Upper lobe of right lung (tissue), 1 donor: ENCODE measurements at regions not wholly inside any gene's neighbourhood (a gene's known extent, or its start where the extent isn't known, plus 50 kb on each side); places are given as distances from the start of the nearest gene placed in this dataset.

Experiments
- ATAC-seq: fragments of 200-7000 bp; cut with Tn5 transposase; one replicate; pipeline ENCODE4 v1.9.1; 2020; ENCODE audit warnings: mild to moderate bottlenecking, moderate library complexity
- DNase-seq: peaks from one replicate; pipeline ENCODE4 v3.0.0-alpha.2; 2020
- H3K27ac ChIP-seq: fragments of 200-600 bp; one replicate; pipeline ENCODE4 v1.8.0; 2022
- H3K27me3 ChIP-seq: fragments of 200-600 bp; one replicate; pipeline ENCODE4 v1.8.0; 2022; ENCODE audit warnings: mild to moderate bottlenecking
- H3K36me3 ChIP-seq: fragments of 200-600 bp; one replicate; pipeline ENCODE4 v1.8.0; 2022
- H3K4me1 ChIP-seq: fragments of 200-600 bp; one replicate; pipeline ENCODE4 v1.8.0; 2022
- H3K4me3 ChIP-seq: fragments of 200-600 bp; one replicate; pipeline ENCODE4 v1.8.0; 2022; ENCODE audit warnings: mild to moderate bottlenecking
- H3K9me3 ChIP-seq: fragments of 200-600 bp; one replicate; pipeline ENCODE4 v1.8.0; 2022
- CTCF ChIP-seq: fragments of 200-600 bp; IDR thresholded peaks from one replicate; pipeline ENCODE4 v1.8.0; 2022; ENCODE audit warnings: antibody characterized with exemption
- intact Hi-C: fragments of 100-400 bp; cut with DNase I; formaldehyde crosslinking; loops from one replicate; pipeline ENCODE4 v1.11.0; 2022
- donor health status: DM: no; HTN: yes; CAD: no; lungs with severe emphysema.

- H3K36me3 ChIP-seq = no peaks in the 10 kb centered on the region
- no peak for ATAC-seq
- DNase-seq = no peak
- intact Hi-C loops = no loop called here
- H3K9me3 ChIP-seq = no peaks in the 10 kb centered on the region
- no peak overlapping the region for H3K4me3 ChIP-seq
- no peak for TF ChIP-seq CTCF
- no peak overlapping the region for H3K27ac ChIP-seq
- no peaks in the 10 kb centered on the region for H3K4me1 ChIP-seq
- no peaks in the 10 kb centered on the region for H3K27me3 ChIP-seq
These were observed 306.3 kb upstream of the SP8 start for GRCh38 chr7:21092766-21093702.

- DNase-seq (no peak), ATAC-seq (no peak)
- Histone ChIP-seq H3K36me3 (no peaks in the 10 kb centered on the region), H3K4me3 (no peak overlapping the region), H3K4me1 (no peaks in the 10 kb centered on the region), H3K27ac (no peak overlapping the region), H3K27me3 (no peaks in the 10 kb centered on the region), H3K9me3 (no peaks in the 10 kb centered on the region)
- no peak for TF ChIP-seq CTCF
- intact Hi-C loops = no loop called here
These were observed 307.9 kb upstream of the SP8 start for GRCh38 chr7:21094589-21094988.

- no peak for ATAC-seq
- TF ChIP-seq CTCF = no peak
- H3K4me3 ChIP-seq = no peak overlapping the region
These were observed 312.7 kb upstream of the SP8 start for GRCh38 chr7:21099432-21099831.

GRCh38 chr7:21099955-21100354 is 313.3 kb upstream of the SP8 start:
- ATAC-seq = no peak
- TF ChIP-seq CTCF = no peak

More at GRCh38 chr7:21099432-21099831, 312.7 kb upstream of the SP8 start:
- DNase-seq = no peak
- no peaks in the 10 kb centered on the region for H3K36me3 ChIP-seq
- no peak overlapping the region for H3K27ac ChIP-seq
- H3K4me1 ChIP-seq = no peaks in the 10 kb centered on the region
- H3K9me3 ChIP-seq = no peaks in the 10 kb centered on the region
- intact Hi-C loops = no loop called here
- H3K27me3 ChIP-seq = no peaks in the 10 kb centered on the region

GRCh38 chr7:21101541-21101940 is 314.9 kb upstream of the SP8 start:
- no peaks in the 10 kb centered on the region for H3K36me3 ChIP-seq
- no peaks in the 10 kb centered on the region for H3K27me3 ChIP-seq
- no peaks in the 10 kb centered on the region for H3K9me3 ChIP-seq
- intact Hi-C loops = no loop called here
- ATAC-seq (no peak), DNase-seq (no peak)
- H3K4me1 ChIP-seq = no peaks in the 10 kb centered on the region
- no peak for TF ChIP-seq CTCF
- H3K4me3 ChIP-seq = no peak overlapping the region
- H3K27ac ChIP-seq = no peak overlapping the region

More at GRCh38 chr7:21099955-21100354, 313.3 kb upstream of the SP8 start:
- no peaks in the 10 kb centered on the region for H3K27me3 ChIP-seq
- no peak for DNase-seq
- no peaks in the 10 kb centered on the region for H3K4me1 ChIP-seq
- no peak overlapping the region for H3K27ac ChIP-seq
- no peak overlapping the region for H3K4me3 ChIP-seq
- intact Hi-C loops = no loop called here
- H3K9me3 ChIP-seq = no peaks in the 10 kb centered on the region
- H3K36me3 ChIP-seq = no peaks in the 10 kb centered on the region
